ENCODE measurements at regions not wholly inside any gene's neighbourhood (a gene's known extent, or its start where the extent isn't known, plus 50 kb on each side); places are given as distances from the start of the nearest gene placed in this dataset.
"Not testable (repeated sequence)": the region's sequence is repeated elsewhere in the genome, so short reads cannot be mapped to it uniquely, and the experiment has no call there.

GRCh38 chr1:19024532-19024931 lies 68.1 kb upstream of the IFFO2 start:
- H3K27me3 Mint-ChIP-seq: peaks cover 6% of the 10 kb centered on the region
- Histone ChIP-seq H3K27me3 (ENCODE audit: control insufficient read depth in 1 of 2, insufficient read depth in 2 of 2, low read length in 2 of 2) (peaks cover 2 to 6% of the 10 kb centered on the region in 2 experiments), H3K36me3 (ENCODE audit: insufficient read depth, low read length) (no peaks in the 10 kb centered on the region), H3K4me3 (ENCODE audit: low read length) (no peak overlapping the region), H3K4me1 (ENCODE audit: insufficient read depth, low read length) (peaks cover 4% of the 10 kb centered on the region), H3K27ac (ENCODE audit: low read depth in 1 of 2, low read length in 2 of 2) (no peak overlapping the region), H3K9me3 (ENCODE audit: control insufficient read depth in 1 of 2, insufficient read depth in 1 of 2, low read length in 2 of 2) (peaks cover 6 to 8% of the 10 kb centered on the region in 2 experiments)
- H3K36me3 Mint-ChIP-seq (ENCODE audit: low read depth): no peaks in the 10 kb centered on the region
- no peak overlapping the region for H3K4me3 Mint-ChIP-seq
- CTCF ChIA-PET: no interaction called here
- no peak for DNase-seq
- intact Hi-C loops (cut with DNase I, micrococcal nuclease): no loop called here
- ATAC-seq (ENCODE audit: poor library complexity): no peak
- no peaks in the 10 kb centered on the region for H3K9me3 Mint-ChIP-seq
- POLR2A ChIA-PET: no interaction called here
- no peak overlapping the region for H3K27ac Mint-ChIP-seq
- peaks cover 5% of the 10 kb centered on the region for H3K4me1 Mint-ChIP-seq (ENCODE audit: low read depth)
- TF ChIP-seq CTCF (IDR thresholded peaks at IDR 0.05): no peak

- Mint-ChIP-seq H3K27me3 (peaks cover 6% of the 10 kb centered on the region), H3K4me3 (no peak overlapping the region), H3K4me1 (ENCODE audit: low read depth) (peaks cover 5% of the 10 kb centered on the region), H3K27ac (no peak overlapping the region), H3K9me3 (no peaks in the 10 kb centered on the region), H3K36me3 (ENCODE audit: low read depth) (no peaks in the 10 kb centered on the region)
- Histone ChIP-seq H3K27me3 (ENCODE audit: control insufficient read depth in 1 of 2, insufficient read depth in 2 of 2, low read length in 2 of 2) (peaks cover 2 to 6% of the 10 kb centered on the region in 2 experiments), H3K36me3 (ENCODE audit: insufficient read depth, low read length) (no peaks in the 10 kb centered on the region), H3K9me3 (ENCODE audit: control insufficient read depth in 1 of 2, insufficient read depth in 1 of 2, low read length in 2 of 2) (peaks cover 6 to 8% of the 10 kb centered on the region in 2 experiments), H3K4me3 (ENCODE audit: low read length) (no peak overlapping the region), H3K4me1 (ENCODE audit: insufficient read depth, low read length) (peaks cover 4% of the 10 kb centered on the region), H3K27ac (ENCODE audit: low read depth in 1 of 2, low read length in 2 of 2) (no peak overlapping the region)
- ChIA-PET POLR2A (no interaction called here), CTCF (no interaction called here)
- intact Hi-C loops (cut with DNase I, micrococcal nuclease): no loop called here
- ATAC-seq (ENCODE audit: poor library complexity) (no peak), DNase-seq (no peak)
- TF ChIP-seq CTCF (IDR thresholded peaks at IDR 0.05): no peak
These were observed 67.3 kb upstream of the IFFO2 start for GRCh38 chr1:19023787-19024186.

GRCh38 chr1:19021845-19022244 lies 65.4 kb upstream of the IFFO2 start:
- Mint-ChIP-seq H3K9me3 (no peaks in the 10 kb centered on the region), H3K4me1 (ENCODE audit: low read depth) (no peaks in the 10 kb centered on the region), H3K27me3 (peaks cover 6% of the 10 kb centered on the region), H3K4me3 (no peak overlapping the region), H3K36me3 (ENCODE audit: low read depth) (no peaks in the 10 kb centered on the region), H3K27ac (no peak overlapping the region)
- no peak for ATAC-seq (ENCODE audit: poor library complexity)
- TF ChIP-seq CTCF (IDR thresholded peaks at IDR 0.05): no peak
- no peak for DNase-seq
- no peak overlapping the region for H3K27ac ChIP-seq (ENCODE audit: low read depth in 1 of 2, low read length in 2 of 2)
- H3K27me3 ChIP-seq (ENCODE audit: control insufficient read depth in 1 of 2, insufficient read depth in 2 of 2, low read length in 2 of 2): peaks cover 2 to 6% of the 10 kb centered on the region in 2 experiments
- H3K36me3 ChIP-seq (ENCODE audit: insufficient read depth, low read length): no peaks in the 10 kb centered on the region
- POLR2A ChIA-PET: interaction anchor here (1.1 kb wide), 1 partner anchor 11 kb away, joined by 4 read pairs; no protein-coding TSS in a partner anchor
- no peaks in the 10 kb centered on the region for H3K4me1 ChIP-seq (ENCODE audit: insufficient read depth, low read length)
- CTCF ChIA-PET: no interaction called here
- H3K4me3 ChIP-seq (ENCODE audit: low read length): no peak overlapping the region
- H3K9me3 ChIP-seq (ENCODE audit: control insufficient read depth in 1 of 2, insufficient read depth in 1 of 2, low read length in 2 of 2): peaks cover 6 to 8% of the 10 kb centered on the region in 2 experiments
- intact Hi-C loops (cut with DNase I, micrococcal nuclease): no loop called here

GRCh38 chr1:19019288-19019687 lies 62.8 kb upstream of the IFFO2 start:
- H3K27ac ChIP-seq (ENCODE audit: low read depth in 1 of 2, low read length in 2 of 2); DNase-seq; H3K4me3 Mint-ChIP-seq; CTCF ChIA-PET; POLR2A ChIA-PET; H3K9me3 Mint-ChIP-seq; H3K27me3 Mint-ChIP-seq; H3K9me3 ChIP-seq (ENCODE audit: control insufficient read depth in 1 of 2, insufficient read depth in 1 of 2, low read length in 2 of 2); H3K4me1 Mint-ChIP-seq (ENCODE audit: low read depth); H3K4me3 ChIP-seq (ENCODE audit: low read length); H3K27me3 ChIP-seq (ENCODE audit: control insufficient read depth in 1 of 2, insufficient read depth in 2 of 2, low read length in 2 of 2); H3K4me1 ChIP-seq (ENCODE audit: insufficient read depth, low read length); H3K27ac Mint-ChIP-seq; H3K36me3 ChIP-seq (ENCODE audit: insufficient read depth, low read length); ATAC-seq (ENCODE audit: poor library complexity); H3K36me3 Mint-ChIP-seq (ENCODE audit: low read depth): not testable (repeated sequence)
- intact Hi-C loops (cut with DNase I, micrococcal nuclease): loop anchor here in 1 of 2 experiments (10.0 kb wide), 1 partner anchor 56 kb away; no protein-coding TSS in a partner anchor

Measured in CD4-positive, alpha-beta T cell (primary cell).